ENCODE measurements at regions not wholly inside any gene's neighbourhood (a gene's known extent, or its start where the extent isn't known, plus 50 kb on each side); places are given as distances from the start of the nearest gene placed in this dataset.

- no peaks in the 10 kb centered on the region for H3K9me3 ChIP-seq (replicated peaks; ENCODE audit: control insufficient read depth, insufficient read depth, low read length)
- no peak overlapping the region for H3K27ac ChIP-seq (ENCODE audit: insufficient read depth, low read depth, low read length)
- FAIRE-seq (no peak), DNase-seq (ENCODE audit: low read depth, low spot score) (no peak)
- ChIA-PET CTCF (interaction anchor here (0.9 to 1.3 kb wide), 3 partner anchors 9 to 28 kb away, joined by 3 to 5 read pairs (median 3); no protein-coding TSS in a partner anchor), POLR2A (no interaction called here)
- no peak overlapping the region for H3K4me2 ChIP-seq (ENCODE audit: insufficient read depth, low read length)
- TF ChIP-seq MYC (IDR thresholded peaks at IDR 0.05; ENCODE audit: low read depth, low read length) = no peak
- TF ChIP-seq FOS (IDR thresholded peaks at IDR 0.05; ENCODE audit: borderline replicate concordance, insufficient read depth, low read length) = no peak
- no peak for TF ChIP-seq CTCF (IDR thresholded peaks at IDR 0.05; ENCODE audit: extremely low read depth in 1 of 2, insufficient read depth in 1 of 2, low read depth in 1 of 2, low read length in 2 of 2)
- no peak for TF ChIP-seq EZH2 (IDR thresholded peaks at IDR 0.05; ENCODE audit: borderline replicate concordance, low read depth, low read length, severe bottlenecking)
- TF ChIP-seq GATA2 (IDR thresholded peaks at IDR 0.05; ENCODE audit: insufficient read depth, insufficient read length, low read depth, low read length) = no peak
- TF ChIP-seq POLR2A (IDR thresholded peaks at IDR 0.05; ENCODE audit: low read depth, low read length) = no peak
- no peak for TF ChIP-seq JUN (IDR thresholded peaks at IDR 0.05; ENCODE audit: borderline replicate concordance, insufficient read depth, insufficient read length, low read depth)
- TF ChIP-seq POLR2AphosphoS5 (IDR thresholded peaks at IDR 0.05; ENCODE audit: insufficient read depth, low read depth, low read length) = no peak
- TF ChIP-seq MAX (IDR thresholded peaks at IDR 0.05; ENCODE audit: insufficient read depth, insufficient read length) = no peak
- no peak overlapping the region for H3K4me3 ChIP-seq (replicated peaks in 1 of 3; ENCODE audit: insufficient read depth in 1 of 3, low read depth in 1 of 3, low read length in 3 of 3)
- no peaks in the 10 kb centered on the region for H3K4me1 ChIP-seq (ENCODE audit: control insufficient read depth, extremely low read depth, insufficient read depth, low read length)
- no peak overlapping the region for H3K9ac ChIP-seq (replicated peaks; ENCODE audit: extremely low read depth, insufficient read depth, low read length)
- dilution Hi-C loops (cut with MboI; ENCODE audit: extremely low pct_ligation_motif_present, low sequenced_read_pairs) = no loop called here
- H4K20me1 ChIP-seq (replicated peaks; ENCODE audit: control insufficient read depth, extremely low read depth, insufficient read depth, low read length) = no peaks in the 10 kb centered on the region
- no peaks in the 10 kb centered on the region for H3K9me1 ChIP-seq (replicated peaks; ENCODE audit: control insufficient read depth, extremely low read depth, insufficient read depth, low read length)
- H3K36me3 ChIP-seq (ENCODE audit: control insufficient read depth in 2 of 2, extremely low read depth in 1 of 2, insufficient read depth in 2 of 2, low read length in 2 of 2) = no peaks in the 10 kb centered on the region
- no peaks in the 10 kb centered on the region for H3K79me2 ChIP-seq (ENCODE audit: control insufficient read depth, insufficient read depth, low read length)
- intact Hi-C loops (cut with micrococcal nuclease) = no loop called here
- BruUV-seq (replicated peaks) = no TSS peak
- H2AFZ ChIP-seq (ENCODE audit: low read depth, low read length) = no peak overlapping the region
- H3K27me3 ChIP-seq (ENCODE audit: control insufficient read depth in 2 of 2, insufficient read depth in 2 of 2, low read length in 2 of 2) = no peaks in the 10 kb centered on the region
Observed at GRCh38 chr7:115429918-115430317, 508.0 kb downstream of the MDFIC start.

Data from endothelial cell of umbilical vein (primary cell).